H1 (cell line): ENCODE measurements at regions not wholly inside any gene's neighbourhood (a gene's known extent, or its start where the extent isn't known, plus 50 kb on each side); places are given as distances from the start of the nearest gene placed in this dataset.

Experiments used
- CTCF ChIA-PET: fragments of 300-600 bp; sonication (Branson Sonifier 250); formaldehyde crosslinking; loops from one replicate; lab custom pipeline; 2021; ENCODE audit not compliant: partially characterized antibody; lab: Charles Lee
- POLR2A ChIA-PET: fragments of 300-600 bp; sonication (Branson Sonifier 250); formaldehyde crosslinking; loops from one replicate; lab custom pipeline; 2021; ENCODE audit warnings: inconsistent platforms; ENCODE audit not compliant: partially characterized antibody; lab: Charles Lee
- DNase-seq, 2 experiments: peaks; one replicate each; pipeline versions ENCODE4 v3.0.0 to v3.0.0-alpha.2; 2010 to 2022; ENCODE audit warnings: low spot score in 2 of 2, low read depth in 1 of 2, mixed read lengths in 1 of 2
- FAIRE-seq: peaks from 2 replicates; lab custom pipeline; 2011; peaks lifted over from hg19 to GRCh38; lab: Jason Lieb, UNC
- H2AFZ ChIP-seq: 2 replicates; pipeline ENCODE4 v1.8.1; 2012; ENCODE audit warnings: low read length, inconsistent platforms
- H2AK5ac ChIP-seq: 2 replicates; pipeline ENCODE4 v1.6.1; 2013; ENCODE audit warnings: low read depth, low read length
- H2BK120ac ChIP-seq: replicated peaks from 2 replicates; pipeline ENCODE3; 2013; ENCODE audit warnings: low read depth, low read length, inconsistent platforms
- H2BK12ac ChIP-seq: 2 replicates; pipeline ENCODE4 v1.6.1; 2013; ENCODE audit warnings: low read depth, low read length
- H2BK15ac ChIP-seq: 2 replicates; pipeline ENCODE4 v1.6.1; 2013; ENCODE audit warnings: low read length
- H2BK20ac ChIP-seq: 2 replicates; pipeline ENCODE4 v1.6.1; 2013; ENCODE audit warnings: low read length
- H2BK5ac ChIP-seq: 2 replicates; pipeline ENCODE4 v1.6.1; 2013; ENCODE audit warnings: low read depth, low read length
- H3K14ac ChIP-seq: 2 replicates; pipeline ENCODE4 v1.6.1; 2013; ENCODE audit warnings: inconsistent platforms; ENCODE audit not compliant: insufficient read length
- H3K18ac ChIP-seq: 2 replicates; pipeline ENCODE4 v1.6.1; 2013; ENCODE audit warnings: low read length; ENCODE audit errors: extremely low read depth
- H3K23ac ChIP-seq: 2 replicates; pipeline ENCODE4 v1.6.1; 2013; ENCODE audit warnings: inconsistent platforms; ENCODE audit not compliant: insufficient read length
- H3K23me2 ChIP-seq: 2 replicates; pipeline ENCODE4 v1.6.1; 2013; ENCODE audit warnings: low read depth, low read length
- H3K27ac ChIP-seq: 2 replicates; pipeline ENCODE4 v1.6.1; 2011; ENCODE audit warnings: low read depth, low read length, inconsistent platforms
- H3K27me3 ChIP-seq, 4 experiments: replicated peaks in 1 of 4; 1 replicate in 1 of 4; 2 replicates in 3 of 4; pipeline versions ENCODE4 v1.6.1 to v1.8.1; 2011 to 2013; ENCODE audit warnings: low read length in 3 of 4, mild to moderate bottlenecking in 3 of 4, inconsistent platforms in 2 of 4, mixed read lengths in 2 of 4, moderate library complexity in 1 of 4; ENCODE audit not compliant: control insufficient read depth in 3 of 4, insufficient read depth in 3 of 4; ENCODE audit errors: extremely low read depth in 1 of 4
- H3K36me3 ChIP-seq, 4 experiments: 2 replicates each; pipeline versions ENCODE4 v1.6.1 to v1.8.1; 2011 to 2013; ENCODE audit warnings: mild to moderate bottlenecking in 4 of 4, low read length in 3 of 4, moderate library complexity in 2 of 4, control low read depth in 1 of 4, inconsistent platforms in 1 of 4; ENCODE audit not compliant: insufficient read depth in 4 of 4, control insufficient read depth in 2 of 4
- H3K4ac ChIP-seq: replicated peaks from 2 replicates; pipeline ENCODE3; 2013; ENCODE audit warnings: low read length, low read depth, mixed read lengths, inconsistent platforms; ENCODE audit not compliant: insufficient read length
- H3K4me1 ChIP-seq, 4 experiments: replicated peaks in 1 of 4; 1 replicate in 1 of 4; 2 replicates in 3 of 4; pipeline versions ENCODE4 v1.6.1 to v1.8.1; 2011 to 2013; ENCODE audit warnings: low read length in 3 of 4, inconsistent platforms in 2 of 4, mixed read lengths in 1 of 4; ENCODE audit not compliant: insufficient read depth in 4 of 4, control insufficient read depth in 3 of 4
- H3K4me2 ChIP-seq, 2 experiments: 2 replicates each; pipeline versions ENCODE4 v1.6.1 to v1.8.1; 2011 to 2013; ENCODE audit warnings: low read depth in 2 of 2, low read length in 2 of 2, control low read depth in 1 of 2, inconsistent platforms in 1 of 2, mild to moderate bottlenecking in 1 of 2; ENCODE audit not compliant: insufficient read depth in 1 of 2
- H3K4me3 ChIP-seq, 4 experiments: fragments of 200-600, 300-600 bp in 1 of 4; sonication (generic), shearing (Covaris generic), sonication (Bioruptor Twin) in 1 of 4; 2 replicates each; pipeline versions ENCODE4 v1.5.1 to v1.8.1; 2011 to 2016; ENCODE audit warnings: low read length in 4 of 4, low read depth in 3 of 4, control low read depth in 2 of 4, inconsistent platforms in 2 of 4, mild to moderate bottlenecking in 2 of 4, mixed read lengths in 1 of 4, moderate library complexity in 1 of 4; ENCODE audit not compliant: insufficient read depth in 2 of 4; ENCODE audit errors: extremely low read depth in 1 of 4
- H3K56ac ChIP-seq: replicated peaks from 2 replicates; pipeline ENCODE3; 2013; ENCODE audit warnings: low read depth, mild to moderate bottlenecking, mixed read lengths, low read length, inconsistent platforms; ENCODE audit not compliant: insufficient read length
- H3K79me1 ChIP-seq: 2 replicates; pipeline ENCODE4 v1.6.1; 2013; ENCODE audit warnings: low read depth, low read length, control low read depth
- H3K79me2 ChIP-seq, 2 experiments: 2 replicates each; pipeline versions ENCODE4 v1.6.1 to v1.8.1; 2012 to 2013; ENCODE audit warnings: low read length in 2 of 2, mild to moderate bottlenecking in 2 of 2, inconsistent platforms in 1 of 2; ENCODE audit not compliant: insufficient read depth in 2 of 2, control insufficient read depth in 1 of 2
- H3K9ac ChIP-seq, 4 experiments: replicated peaks in 1 of 4; 1 replicate in 1 of 4; 2 replicates in 3 of 4; pipeline versions ENCODE4 v1.6.1 to v1.8.1; 2011 to 2013; ENCODE audit warnings: low read depth in 3 of 4, low read length in 3 of 4, control low read depth in 2 of 4, mild to moderate bottlenecking in 2 of 4, moderate library complexity in 2 of 4, inconsistent platforms in 1 of 4; ENCODE audit errors: extremely low read depth in 1 of 4
- H3K9me3 ChIP-seq, 2 experiments: 2 replicates each; pipeline versions ENCODE4 v1.6.1 to v1.8.1; 2012 to 2013; ENCODE audit warnings: mild to moderate bottlenecking in 2 of 2, moderate library complexity in 2 of 2, control low read depth in 1 of 2, inconsistent platforms in 1 of 2, low read depth in 1 of 2, low read length in 1 of 2, mixed read lengths in 1 of 2; ENCODE audit not compliant: insufficient read depth in 2 of 2
- H4K20me1 ChIP-seq, 2 experiments: replicated peaks in 1 of 2; 2 replicates each; pipeline versions ENCODE3 to v1.8.1; 2011 to 2013; ENCODE audit warnings: inconsistent platforms in 2 of 2, low read length in 2 of 2, mild to moderate bottlenecking in 1 of 2; ENCODE audit not compliant: insufficient read depth in 2 of 2, control insufficient read depth in 1 of 2
- H4K5ac ChIP-seq: 2 replicates; pipeline ENCODE4 v1.6.1; 2013; ENCODE audit warnings: low read length, low read depth, mixed read lengths, inconsistent platforms; ENCODE audit not compliant: insufficient read length
- H4K8ac ChIP-seq: 2 replicates; pipeline ENCODE4 v1.8.0; 2013; ENCODE audit warnings: mild to moderate bottlenecking, moderate library complexity, low read length, inconsistent platforms; ENCODE audit not compliant: insufficient read depth; ENCODE audit errors: extremely low read depth
- H4K91ac ChIP-seq: replicated peaks from 2 replicates; pipeline ENCODE3; 2013; ENCODE audit warnings: low read length, mixed read lengths, inconsistent platforms; ENCODE audit not compliant: insufficient read length
- ATF2 ChIP-seq: IDR thresholded peaks from 2 replicates; pipeline ENCODE4 v1.6.1; 2012; ENCODE audit warnings: low read length, inconsistent platforms
- CTCF ChIP-seq, 3 experiments: IDR thresholded peaks; 1 replicate in 2 of 3; 2 replicates in 1 of 3; pipeline versions ENCODE4 v1.5.1 to v1.6.1; 2011; ENCODE audit warnings: low read length in 3 of 3, mild to moderate bottlenecking in 3 of 3, inconsistent platforms in 2 of 3, low read depth in 1 of 3, moderate library complexity in 1 of 3; ENCODE audit not compliant: insufficient read depth in 1 of 3; ENCODE audit errors: control extremely low read depth in 1 of 3
- NANOG ChIP-seq: IDR thresholded peaks from 2 replicates; pipeline ENCODE4 v1.6.1; 2011; ENCODE audit warnings: low read length, low read depth, mild to moderate bottlenecking, inconsistent platforms; ENCODE audit not compliant: insufficient read depth, poor library complexity, severe bottlenecking
- SIRT6 ChIP-seq: IDR thresholded peaks from one replicate; pipeline ENCODE4 v1.7.1; 2012; ENCODE audit warnings: low read length, inconsistent platforms
- SP4 ChIP-seq: IDR thresholded peaks from 2 replicates; pipeline ENCODE4 v1.6.1; 2012; ENCODE audit warnings: low read length, inconsistent platforms
- WGBS, 2 experiments: shearing (Covaris generic) in 1 of 2; methylation state at CpG; one replicate each; pipeline versions ENCODE4 v1.1.6 to v1.1.7; 2013 to 2015; ENCODE audit warnings: low lambda C conversion rate in 2 of 2, mixed read lengths in 2 of 2, inconsistent platforms in 1 of 2, low coverage in 1 of 2, missing lambda C conversion rate in 1 of 2; ENCODE audit not compliant: insufficient replicate concordance in 2 of 2, insufficient coverage in 1 of 2, insufficient read length in 1 of 2; ENCODE audit errors: extremely low coverage in 1 of 2, missing lambda C conversion rate in 1 of 2; 5-methylcytosine and 5-hydroxymethylcytosine counted together

DNA sequence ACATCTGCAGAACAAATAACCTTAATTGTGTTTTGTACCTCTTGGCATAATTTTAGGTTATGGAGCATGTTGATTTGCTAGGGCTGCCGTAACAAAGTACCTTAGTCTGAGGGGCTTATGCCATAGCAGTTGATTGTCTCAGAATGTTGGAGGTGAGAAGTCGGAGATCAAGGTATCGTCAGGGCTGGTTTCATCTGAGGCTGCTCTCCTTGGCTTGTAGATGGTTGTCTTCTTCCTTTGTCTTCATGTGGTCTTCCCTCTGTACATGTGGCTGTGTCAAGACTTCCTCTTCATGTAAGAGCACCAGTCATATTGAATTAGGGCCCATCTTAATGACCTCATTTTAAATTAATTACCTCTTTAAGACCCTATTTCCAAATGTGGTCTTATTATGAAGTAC is 64.4 kb upstream of the PTHLH start:
- H3K9me3 ChIP-seq: no peaks in the 10 kb centered on the region
- no peak overlapping the region for H2BK12ac ChIP-seq
- H4K20me1 ChIP-seq: no peaks in the 10 kb centered on the region
- H4K5ac ChIP-seq: no peak overlapping the region
- no peak for TF ChIP-seq NANOG
- no peak for TF ChIP-seq ATF2
- TF ChIP-seq SP4: no peak
- no peak for TF ChIP-seq CTCF (IDR thresholded peaks at IDR 0.05; ENCODE audit: control extremely low read depth in 1 of 3, insufficient read depth in 1 of 3, low read depth in 1 of 3, low read length in 3 of 3)
- no peak for TF ChIP-seq SIRT6
- H2BK15ac ChIP-seq: no peak overlapping the region
- H2AK5ac ChIP-seq: no peak overlapping the region
- no peak overlapping the region for H3K18ac ChIP-seq
- no peak for FAIRE-seq
- no peak overlapping the region for H2BK5ac ChIP-seq
- peaks cover 0 to 2% (median 0%) of the 10 kb centered on the region in 4 experiments; a peak in 1 of 7 replicates for H3K4me1 ChIP-seq
- H3K9ac ChIP-seq: no peak overlapping the region
- H4K8ac ChIP-seq: no peak overlapping the region
- no peak overlapping the region for H4K91ac ChIP-seq
- no peak overlapping the region for H2BK120ac ChIP-seq
- 0 out of 2 replicates have a peak overlapping the region, but pooled peaks have one; percentile 4 for H2AFZ ChIP-seq
- H3K79me2 ChIP-seq: no peaks in the 10 kb centered on the region
- 96% methylated on average over 3 of the region's 3 CpGs; no CpG with 5 or more reads in 1 of the 2 experiments for WGBS, 2 experiments
- H3K23me2 ChIP-seq: no peaks in the 10 kb centered on the region
- H3K4me2 ChIP-seq: no peak overlapping the region
- no peak overlapping the region for H2BK20ac ChIP-seq
- H3K56ac ChIP-seq: no peak overlapping the region
- H3K27me3 ChIP-seq: no peaks in the 10 kb centered on the region
- H3K36me3 ChIP-seq: no peaks in the 10 kb centered on the region
- H3K4ac ChIP-seq: no peak overlapping the region
- no peak overlapping the region for H3K27ac ChIP-seq
- H3K4me3 ChIP-seq: no peak overlapping the region
- no peak overlapping the region for H3K23ac ChIP-seq
- no peak for DNase-seq
- ChIA-PET CTCF (no interaction called here), POLR2A (no interaction called here)
- no peaks in the 10 kb centered on the region for H3K79me1 ChIP-seq
- H3K14ac ChIP-seq: no peak overlapping the region
